ENCODE measurements at regions not wholly inside any gene's neighbourhood (a gene's known extent, or its start where the extent isn't known, plus 50 kb on each side); places are given as distances from the start of the nearest gene placed in this dataset.

- TF ChIP-seq, protein P1, sequence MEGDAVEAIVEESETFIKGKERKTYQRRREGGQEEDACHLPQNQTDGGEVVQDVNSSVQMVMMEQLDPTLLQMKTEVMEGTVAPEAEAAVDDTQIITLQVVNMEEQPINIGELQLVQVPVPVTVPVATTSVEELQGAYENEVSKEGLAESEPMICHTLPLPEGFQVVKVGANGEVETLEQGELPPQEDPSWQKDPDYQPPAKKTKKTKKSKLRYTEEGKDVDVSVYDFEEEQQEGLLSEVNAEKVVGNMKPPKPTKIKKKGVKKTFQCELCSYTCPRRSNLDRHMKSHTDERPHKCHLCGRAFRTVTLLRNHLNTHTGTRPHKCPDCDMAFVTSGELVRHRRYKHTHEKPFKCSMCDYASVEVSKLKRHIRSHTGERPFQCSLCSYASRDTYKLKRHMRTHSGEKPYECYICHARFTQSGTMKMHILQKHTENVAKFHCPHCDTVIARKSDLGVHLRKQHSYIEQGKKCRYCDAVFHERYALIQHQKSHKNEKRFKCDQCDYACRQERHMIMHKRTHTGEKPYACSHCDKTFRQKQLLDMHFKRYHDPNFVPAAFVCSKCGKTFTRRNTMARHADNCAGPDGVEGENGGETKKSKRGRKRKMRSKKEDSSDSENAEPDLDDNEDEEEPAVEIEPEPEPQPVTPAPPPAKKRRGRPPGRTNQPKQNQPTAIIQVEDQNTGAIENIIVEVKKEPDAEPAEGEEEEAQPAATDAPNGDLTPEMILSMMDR (IDR thresholded peaks at IDR 0.05): no peak
- ATAC-seq (ENCODE audit: insufficient number of reproducible peaks, low FRiP score, low read depth): no peak
These were observed 114.2 kb downstream of the TBX19 start for GRCh38 chr1:168394858-168395257.

DNA sequence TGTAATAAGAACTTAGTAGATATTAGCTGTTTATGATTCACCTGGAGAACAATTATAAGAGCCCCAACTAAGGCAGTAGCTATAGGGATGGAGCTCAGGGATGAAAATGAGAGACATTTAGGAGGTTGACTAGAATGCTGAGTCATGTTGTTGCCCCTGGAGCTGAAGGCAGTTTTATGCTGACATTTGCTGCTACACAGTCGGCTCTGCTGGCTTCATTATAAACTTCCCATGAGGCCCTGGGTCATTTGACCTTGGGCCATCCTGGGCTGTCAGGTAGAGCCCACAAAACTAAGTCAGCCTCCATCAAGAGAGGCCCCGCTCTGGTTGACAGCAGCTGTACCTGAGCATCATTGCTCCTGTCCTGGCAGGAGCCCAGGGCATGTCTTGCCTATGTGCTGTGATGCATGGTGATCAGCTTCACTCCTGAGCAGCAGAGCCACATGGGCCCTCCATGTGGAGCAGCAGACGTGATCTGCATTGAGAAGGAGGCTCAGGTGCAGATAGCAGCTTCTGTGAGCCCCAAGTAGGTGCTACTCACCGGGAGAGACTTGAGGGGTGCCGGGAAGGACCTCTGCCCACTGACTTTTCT is 112.4 kb downstream of the TBX19 start:
- no peak for ATAC-seq (ENCODE audit: insufficient number of reproducible peaks, low FRiP score, low read depth)
- H3K36me3 ChIP-seq: no peaks in the 10 kb centered on the region

More at GRCh38 chr1:168394858-168395257, 114.2 kb downstream of the TBX19 start:
- Histone ChIP-seq H3K36me3 (no peaks in the 10 kb centered on the region), H3K4me1 (ENCODE audit: control insufficient read depth in 1 of 2, low read depth in 2 of 2) (peaks cover 0 to 8% of the 10 kb centered on the region in 2 donors), H3K27me3 (replicated peaks; ENCODE audit: insufficient read depth) (no peaks in the 10 kb centered on the region), H3K27ac (no peak overlapping the region), H3K4me3 (no peak overlapping the region), H3K9me3 (no peaks in the 10 kb centered on the region)
- no peak for DNase-seq (ENCODE audit: low spot score)

GRCh38 chr1:168391851-168392681 is 111.4 kb downstream of the TBX19 start:
- H3K36me3 ChIP-seq: no peaks in the 10 kb centered on the region
- no peak overlapping the region for H3K4me3 ChIP-seq
- no peaks in the 10 kb centered on the region for H3K9me3 ChIP-seq
- H3K27ac ChIP-seq: no peak overlapping the region
- ATAC-seq (ENCODE audit: insufficient number of reproducible peaks, low FRiP score, low read depth) (no peak), DNase-seq (ENCODE audit: low spot score) (no peak)
- H3K27me3 ChIP-seq (replicated peaks; ENCODE audit: insufficient read depth): no peaks in the 10 kb centered on the region
- TF ChIP-seq, protein P1 (IDR thresholded peaks at IDR 0.05): no peak
- no peaks in the 10 kb centered on the region for H3K4me1 ChIP-seq (ENCODE audit: control insufficient read depth in 1 of 2, low read depth in 2 of 2)

More for the DNA sequence above, 112.4 kb downstream of the TBX19 start:
- H3K4me3 ChIP-seq: no peak overlapping the region
- no peak overlapping the region for H3K27ac ChIP-seq
- TF ChIP-seq, protein P1 (IDR thresholded peaks at IDR 0.05): no peak
- no peak for DNase-seq (ENCODE audit: low spot score)
- no peaks in the 10 kb centered on the region for H3K9me3 ChIP-seq
- no peaks in the 10 kb centered on the region for H3K27me3 ChIP-seq (replicated peaks; ENCODE audit: insufficient read depth)
- no peaks in the 10 kb centered on the region for H3K4me1 ChIP-seq (ENCODE audit: control insufficient read depth in 1 of 2, low read depth in 2 of 2)

- ATAC-seq (ENCODE audit: insufficient number of reproducible peaks, low FRiP score, low read depth) (no peak), DNase-seq (ENCODE audit: low spot score) (no peak)
- H3K27me3 ChIP-seq (replicated peaks; ENCODE audit: insufficient read depth): no peaks in the 10 kb centered on the region
- no peak overlapping the region for H3K27ac ChIP-seq
- H3K4me3 ChIP-seq: no peak overlapping the region
- H3K9me3 ChIP-seq: no peaks in the 10 kb centered on the region
- no peaks in the 10 kb centered on the region for H3K4me1 ChIP-seq (ENCODE audit: control insufficient read depth in 1 of 2, low read depth in 2 of 2)
- TF ChIP-seq, protein P1 (IDR thresholded peaks at IDR 0.05): no peak
- H3K36me3 ChIP-seq: no peaks in the 10 kb centered on the region
These were observed 109.6 kb downstream of the TBX19 start for GRCh38 chr1:168390271-168390670.
